HG02840 (cell line): ENCODE measurements at regions not wholly inside any gene's neighbourhood (a gene's known extent, or its start where the extent isn't known, plus 50 kb on each side); places are given as distances from the start of the nearest gene placed in this dataset.
"Not testable (repeated sequence)": the region's sequence is repeated elsewhere in the genome, so short reads cannot be mapped to it uniquely, and the experiment has no call there.

Experiments used
- ATAC-seq: cut with Tn5 transposase; IDR thresholded peaks from one replicate; pipeline ENCODE4 v1.9.1; 2021; ENCODE audit warnings: mild to moderate bottlenecking, moderate library complexity, moderate number of reproducible peaks; ENCODE audit not compliant: unreplicated experiment, low FRiP score

DNA sequence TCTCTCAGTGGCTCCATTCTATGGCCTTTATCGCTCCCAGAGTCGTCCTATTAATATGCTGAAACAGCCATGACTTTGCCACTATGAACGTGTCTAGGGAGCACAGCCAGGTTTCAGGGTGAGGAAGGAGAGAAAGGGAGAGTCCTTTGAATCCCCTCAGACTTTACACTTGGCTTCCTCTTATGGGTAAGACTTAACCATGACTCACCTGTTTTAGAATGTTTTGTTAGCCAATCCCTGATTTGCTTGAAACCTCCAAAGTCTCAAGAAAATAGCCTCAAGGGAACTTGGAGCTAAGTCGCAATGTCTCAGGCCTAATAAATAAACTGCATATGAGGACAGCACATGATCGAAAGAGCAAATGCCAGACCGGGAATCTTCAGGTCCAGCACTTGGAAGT lies 131.2 kb upstream of the RCN1 start:
- no peak for ATAC-seq

DNA sequence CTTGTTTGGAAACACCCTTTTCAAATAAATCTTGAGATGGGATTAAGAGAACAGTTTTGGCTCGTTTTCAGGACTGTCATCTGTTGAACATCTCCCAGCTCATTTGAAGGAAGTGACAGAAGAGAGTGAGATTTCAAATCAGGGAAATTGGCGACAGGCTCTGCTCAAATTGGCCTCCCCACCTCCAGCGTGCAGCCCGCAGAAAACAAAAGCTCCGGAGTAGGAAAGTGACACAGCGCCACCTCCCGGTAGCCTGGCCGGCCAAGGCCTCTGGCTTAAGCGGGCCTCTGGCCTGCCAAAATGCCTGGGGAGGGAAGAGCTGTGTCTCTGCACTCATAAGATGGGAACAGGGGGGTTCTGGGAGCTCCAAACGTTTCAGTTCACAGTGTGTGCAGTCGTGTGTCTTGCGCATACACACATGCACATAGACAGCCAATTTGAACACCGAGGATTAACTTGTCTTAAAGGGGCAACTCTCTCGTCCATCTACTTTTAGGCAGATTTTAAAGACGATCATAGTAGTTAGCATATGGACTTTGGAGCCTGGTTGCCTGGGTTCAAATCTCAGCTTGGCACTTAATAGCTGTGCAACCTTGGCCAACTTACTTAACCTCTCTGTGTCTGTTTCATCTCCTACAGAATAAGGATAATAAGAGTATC lies 132.7 kb upstream of the RCN1 start:
- no peak for ATAC-seq

DNA sequence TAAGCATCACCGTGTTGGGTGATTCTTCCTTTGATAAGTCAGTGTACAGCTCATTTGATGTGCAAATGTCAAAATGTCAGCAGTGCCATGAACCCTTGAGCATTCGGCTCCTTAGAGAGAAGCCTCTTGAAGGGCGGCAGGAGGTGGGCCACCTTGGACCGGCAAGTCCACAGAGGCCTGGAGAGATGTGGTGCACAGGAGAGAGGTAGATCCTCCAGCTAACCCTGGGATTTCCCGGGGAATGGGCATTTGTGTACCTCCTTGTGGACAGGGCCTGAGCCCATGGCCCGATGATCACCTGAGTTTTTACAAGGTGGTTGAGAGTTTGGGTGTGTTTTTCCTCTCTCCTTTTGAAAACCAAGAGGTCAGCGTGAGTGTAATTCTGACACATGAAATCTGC lies 133.2 kb upstream of the RCN1 start:
- no peak for ATAC-seq

DNA sequence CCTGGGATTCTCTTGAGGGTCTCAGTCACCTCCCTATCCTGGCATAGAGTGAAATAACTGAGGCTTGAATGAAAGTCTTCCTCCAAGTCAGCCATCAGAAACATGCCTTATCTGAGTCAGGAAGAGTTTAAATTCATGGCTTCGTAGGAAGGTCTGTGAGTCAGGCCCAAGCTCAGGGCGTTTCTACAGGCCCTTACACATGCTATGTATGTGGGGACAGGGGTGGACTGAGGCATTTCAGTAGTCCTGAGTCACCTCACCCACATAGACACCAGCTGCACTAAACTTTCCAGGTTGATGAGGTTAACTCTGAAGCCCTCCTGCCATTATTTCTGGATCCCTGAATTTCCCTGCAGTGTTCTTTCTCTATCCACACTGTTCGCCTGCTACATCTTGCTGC lies 134.6 kb upstream of the RCN1 start:
- ATAC-seq = no peak

DNA sequence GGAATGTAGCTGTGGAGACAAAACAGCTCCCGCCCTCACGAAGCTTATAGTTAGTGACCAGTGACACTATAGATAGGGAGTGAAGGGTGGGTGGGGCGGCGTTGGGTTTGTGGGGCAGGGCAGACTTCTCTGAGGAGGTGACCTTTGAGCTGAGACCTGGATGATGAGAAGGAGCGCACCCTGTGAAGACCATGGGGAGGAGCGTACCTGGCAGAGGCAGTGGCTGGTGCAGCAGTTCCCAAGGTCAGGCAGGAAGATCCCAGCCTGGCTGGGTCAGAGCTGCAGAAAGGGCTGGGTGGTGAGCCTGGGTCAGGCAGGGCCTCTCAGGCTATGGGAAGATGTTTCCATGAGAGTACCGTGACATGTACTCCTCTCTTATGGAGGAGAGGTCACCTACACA lies 135.0 kb upstream of the RCN1 start:
- ATAC-seq = no peak

DNA sequence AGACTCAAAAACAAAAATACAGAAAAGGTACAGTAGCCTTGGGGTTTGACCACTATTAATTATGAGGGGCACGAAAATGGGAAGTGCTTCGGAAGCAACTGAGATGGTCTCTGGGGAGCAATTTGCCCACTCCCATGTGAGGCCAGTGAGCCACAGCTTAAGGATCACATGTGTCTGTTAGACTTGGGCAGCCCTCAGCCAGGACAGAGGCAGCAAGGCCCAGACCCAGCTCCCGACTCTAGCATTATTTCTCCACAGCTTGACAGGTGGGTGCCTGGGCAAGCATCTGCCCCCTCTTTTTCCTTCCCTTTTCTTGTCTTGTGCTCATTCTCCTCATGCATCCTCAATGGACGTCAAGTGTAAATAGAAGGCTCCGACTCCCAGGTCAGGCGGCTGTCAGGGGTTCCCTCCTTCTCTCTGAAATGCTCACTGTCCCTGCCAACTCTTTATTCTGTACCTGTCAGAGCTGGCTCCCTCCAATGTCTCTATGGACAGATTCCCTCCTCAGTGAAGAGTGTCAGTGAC lies 137.0 kb upstream of the RCN1 start:
- ATAC-seq = no peak

DNA sequence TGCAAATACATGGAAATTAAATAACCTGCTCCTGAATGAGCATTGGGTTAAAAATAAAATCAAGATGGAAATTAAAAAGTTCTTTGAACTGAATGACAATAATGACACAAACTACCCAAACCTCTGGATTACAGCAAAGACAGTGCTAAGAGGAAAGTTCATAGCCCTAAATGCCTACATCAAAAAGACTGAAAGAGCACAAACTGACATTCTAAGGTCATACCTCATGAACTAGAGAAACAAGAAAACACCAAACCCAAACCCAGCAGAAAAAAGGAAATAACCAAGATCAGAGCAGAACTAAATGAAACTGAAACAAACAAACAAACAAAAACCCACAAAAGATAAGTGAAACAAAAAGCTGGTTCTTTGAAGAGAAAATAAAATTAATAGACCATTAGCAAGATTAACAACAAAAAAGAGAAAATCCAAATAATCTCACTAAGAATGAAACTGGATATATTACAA lies 138.6 kb upstream of the PAX6 start:
- ATAC-seq = not testable (repeated sequence)

DNA sequence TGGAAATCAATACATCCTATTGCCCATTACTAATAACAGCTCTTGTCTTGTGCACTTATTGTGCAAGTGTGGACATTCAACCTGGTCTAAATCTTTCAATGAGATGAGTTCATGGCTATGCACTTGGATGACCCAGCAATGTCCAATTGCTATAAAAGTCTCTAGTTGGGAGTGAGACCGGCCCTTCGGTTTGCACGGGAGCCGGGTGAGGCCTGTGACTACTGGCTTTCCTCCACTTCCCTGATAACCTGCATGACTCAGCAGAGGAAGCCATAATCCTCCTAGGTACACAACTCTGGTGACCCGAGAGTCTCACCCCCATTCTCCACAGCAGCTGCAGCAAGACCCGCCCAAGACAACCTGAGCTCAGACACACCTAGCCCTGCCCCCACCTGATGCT lies 135.9 kb upstream of the PAX6 start:
- ATAC-seq = no peak

DNA sequence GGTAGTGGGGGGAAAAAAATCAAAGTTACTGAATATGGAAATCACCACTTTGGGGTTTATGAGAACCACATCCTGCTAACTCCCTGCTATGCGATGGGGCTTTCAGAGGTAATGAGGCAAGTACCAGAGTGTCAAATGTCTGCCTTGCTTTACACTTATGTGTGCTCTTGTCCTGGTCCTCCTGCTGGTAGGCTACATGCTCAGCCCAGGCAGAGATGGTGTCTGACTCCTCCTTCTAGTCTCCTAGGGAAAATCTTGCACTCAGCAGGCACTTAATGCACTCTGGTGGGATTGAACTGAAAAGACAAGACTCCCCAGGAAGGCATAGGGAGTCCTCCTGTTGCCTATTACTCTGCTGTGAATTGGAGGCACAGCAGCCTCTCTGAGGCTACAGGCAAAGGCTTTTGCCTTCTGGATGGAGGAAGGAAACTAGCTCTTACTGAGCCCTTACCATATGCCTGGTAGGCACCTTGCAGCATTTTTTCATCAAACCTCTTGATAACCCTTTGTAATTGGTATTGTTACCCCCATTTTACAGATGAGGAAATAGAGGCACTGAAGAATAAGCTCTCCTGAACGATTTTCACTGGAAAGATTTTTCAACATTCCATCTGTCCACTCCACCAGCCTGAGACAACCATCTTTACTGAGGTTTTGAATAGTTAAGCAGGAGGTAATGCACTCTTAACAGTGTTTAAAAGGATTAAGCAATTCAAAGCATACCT lies 132.1 kb upstream of the PAX6 start:
- peak; percentile 97 for ATAC-seq

DNA sequence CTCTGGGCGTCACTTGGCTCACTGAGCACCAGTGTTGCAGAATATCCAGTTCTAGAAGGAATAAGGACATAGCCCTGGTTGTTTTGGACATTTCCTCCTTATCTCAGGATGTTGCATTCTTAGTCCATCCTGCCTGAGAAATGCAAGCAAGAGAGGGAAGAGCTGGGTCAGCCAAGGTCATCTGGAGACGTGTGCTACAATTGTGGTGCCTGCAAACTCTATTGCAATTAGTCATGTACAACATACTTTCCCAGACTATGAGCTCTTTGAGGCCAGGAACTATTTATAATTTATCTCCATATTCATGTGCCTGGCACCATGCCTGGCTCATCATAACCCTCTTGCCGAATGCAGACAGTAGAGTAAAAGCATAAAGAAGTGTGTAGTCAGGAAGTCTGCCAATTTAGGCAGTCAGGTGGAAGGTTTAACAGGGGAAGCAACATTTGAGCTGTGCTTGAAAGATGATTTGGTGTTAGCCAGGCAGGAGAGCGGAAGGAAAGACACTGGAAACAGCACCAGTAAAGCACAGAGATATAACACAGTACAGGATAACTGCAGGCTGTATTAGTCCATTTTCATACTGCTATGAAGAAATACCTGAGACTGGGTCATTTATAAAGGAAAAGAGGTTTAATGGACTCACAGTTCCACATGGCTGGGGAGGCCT lies 129.4 kb upstream of the PAX6 start:
- ATAC-seq = no peak

DNA sequence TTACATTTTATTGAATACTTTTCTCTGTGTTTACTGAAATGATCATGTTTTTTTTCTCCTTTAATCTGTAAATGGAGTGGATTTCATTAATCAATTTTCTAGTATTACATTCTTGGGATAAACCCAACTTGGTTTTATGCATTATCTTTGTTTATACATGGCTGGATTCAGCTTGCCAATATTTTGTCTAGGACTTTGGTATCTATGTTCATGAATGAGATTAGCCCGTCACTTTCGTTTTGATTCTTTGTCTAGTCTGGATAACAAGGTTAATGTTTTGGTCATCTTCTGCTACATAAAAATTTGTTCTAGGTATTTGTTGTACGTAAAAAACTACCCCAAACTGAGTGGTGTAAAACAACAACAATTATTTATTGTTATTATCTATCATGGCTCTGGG lies 127.9 kb upstream of the PAX6 start:
- no peak for ATAC-seq

DNA sequence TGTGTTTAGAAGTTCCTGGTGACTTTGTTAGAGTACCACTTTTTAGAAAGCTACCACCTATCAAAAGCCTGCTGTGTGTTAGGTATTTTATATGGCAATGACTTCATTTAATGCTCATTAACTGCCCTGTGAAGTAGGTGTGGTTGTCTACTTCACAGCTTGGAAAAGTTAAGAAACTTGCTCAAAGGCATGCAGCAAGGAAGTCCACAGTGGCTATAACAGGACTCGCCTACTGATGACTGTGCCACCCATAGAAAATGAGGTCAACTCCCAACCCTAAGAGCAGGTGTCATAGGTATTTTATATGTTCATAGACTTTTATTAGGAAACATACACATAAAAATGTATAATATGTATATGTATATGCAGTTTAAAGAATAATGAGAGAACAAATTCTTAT lies 125.2 kb upstream of the PAX6 start:
- no peak for ATAC-seq

DNA sequence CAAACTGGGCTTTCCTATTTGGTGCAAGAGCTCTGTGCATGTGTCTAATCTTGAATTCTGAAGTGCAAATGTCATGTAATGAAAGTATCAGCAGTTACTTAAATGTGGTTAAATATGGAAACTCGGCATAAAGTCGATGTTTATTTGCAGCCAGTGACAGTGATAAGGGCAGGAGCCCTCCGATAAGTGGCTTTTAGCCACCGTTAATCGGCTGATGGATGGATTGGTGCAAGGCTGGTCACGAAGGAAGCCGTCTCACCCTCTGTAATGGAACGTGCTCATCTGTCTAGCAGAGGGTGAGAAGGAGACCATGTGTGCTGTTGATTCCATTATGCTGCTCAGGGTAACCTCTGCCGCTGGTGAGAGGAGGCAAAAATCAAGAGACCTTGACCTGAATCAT lies 121.8 kb upstream of the PAX6 start:
- no peak for ATAC-seq

DNA sequence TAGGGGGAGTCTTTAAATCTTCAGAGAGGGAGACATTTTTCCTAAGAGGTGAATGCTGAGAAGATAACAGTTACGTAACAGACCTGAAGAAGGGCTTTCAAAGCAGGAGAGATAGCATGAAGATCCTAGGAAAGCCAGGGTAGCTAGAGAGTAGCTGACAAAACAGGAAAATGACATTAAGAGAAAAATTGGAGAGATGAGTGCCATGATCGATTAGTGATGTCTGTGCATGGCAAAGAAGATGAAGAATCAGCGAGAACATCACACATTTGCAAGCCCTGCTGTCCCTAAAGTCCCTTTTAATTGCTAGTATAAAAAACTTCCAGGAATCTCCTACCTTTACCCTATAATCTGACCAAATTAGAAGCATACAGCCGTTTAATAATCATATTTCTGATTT lies 116.9 kb upstream of the PAX6 start:
- no peak for ATAC-seq

DNA sequence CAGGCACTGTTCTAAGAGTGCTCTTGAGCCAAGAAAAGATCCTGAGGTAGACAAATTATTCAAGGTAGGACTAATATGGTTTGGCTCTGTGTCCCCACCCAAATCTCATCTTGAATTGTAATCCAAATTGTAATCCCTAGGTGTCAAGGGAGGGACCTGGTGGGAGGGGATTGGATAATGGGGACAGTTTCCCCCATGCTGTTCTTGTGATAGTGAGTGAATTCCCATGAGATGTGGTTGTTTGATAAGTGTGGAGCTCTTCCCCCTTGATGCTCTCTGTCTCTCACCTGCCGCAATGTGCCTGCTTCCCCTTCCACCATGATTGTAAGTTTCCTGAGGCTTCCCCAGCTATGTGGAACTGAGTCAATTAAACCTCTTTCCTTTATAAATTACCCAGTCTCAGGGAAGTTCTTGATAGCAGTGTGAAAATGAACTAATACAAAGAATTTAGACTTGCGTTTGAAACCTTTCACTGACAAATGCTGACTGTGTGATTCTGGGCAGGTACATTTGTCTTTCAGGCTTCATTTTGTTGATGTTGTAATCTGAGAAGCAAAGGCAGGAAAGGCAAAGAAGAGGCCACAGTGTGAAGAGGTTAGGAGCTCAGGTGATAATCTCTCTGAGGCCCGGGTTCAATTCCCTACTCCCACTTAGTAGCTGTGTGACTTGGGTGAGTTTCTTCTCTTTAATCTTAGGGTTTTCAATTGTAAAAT lies 115.8 kb upstream of the PAX6 start:
- no peak for ATAC-seq

DNA sequence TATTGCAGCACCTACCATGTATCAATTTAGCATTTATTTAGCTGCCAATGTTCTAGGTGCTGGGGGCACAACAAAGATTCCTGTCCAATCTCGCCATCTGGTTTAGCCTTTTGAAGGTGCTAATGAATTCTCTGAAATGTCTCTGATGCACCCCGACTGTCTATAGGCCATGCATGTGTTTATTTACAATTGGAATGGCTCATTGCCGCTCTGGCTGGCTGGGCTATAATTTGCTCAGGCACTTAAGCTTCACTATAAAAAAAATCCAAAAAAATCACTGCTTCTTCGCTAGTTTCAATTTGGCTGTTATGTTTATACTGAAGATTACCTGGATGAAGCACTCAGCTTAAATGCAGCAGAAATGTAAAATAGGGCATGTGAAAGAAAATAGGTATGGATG lies 115.0 kb upstream of the PAX6 start:
- no peak for ATAC-seq

DNA sequence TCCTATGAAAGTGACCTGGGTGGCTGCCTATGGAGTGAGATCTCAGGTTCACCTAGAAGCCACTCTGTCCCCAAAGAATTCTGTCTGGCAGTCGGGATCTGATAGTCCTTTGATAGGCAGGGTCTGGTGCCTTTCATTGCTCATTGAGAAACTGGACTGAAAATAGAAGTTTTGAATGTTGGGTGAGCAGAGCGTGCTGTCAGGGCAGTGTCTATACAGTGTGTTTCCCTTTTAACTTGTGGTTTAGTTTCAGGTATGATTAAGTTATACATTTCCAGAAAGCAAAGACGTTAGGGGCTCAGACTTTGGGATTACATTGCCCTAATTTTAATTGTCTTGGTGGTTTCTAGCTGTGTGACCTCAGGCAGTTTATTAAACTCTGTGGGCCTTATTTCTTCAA lies 111.3 kb upstream of the PAX6 start:
- no peak for ATAC-seq

DNA sequence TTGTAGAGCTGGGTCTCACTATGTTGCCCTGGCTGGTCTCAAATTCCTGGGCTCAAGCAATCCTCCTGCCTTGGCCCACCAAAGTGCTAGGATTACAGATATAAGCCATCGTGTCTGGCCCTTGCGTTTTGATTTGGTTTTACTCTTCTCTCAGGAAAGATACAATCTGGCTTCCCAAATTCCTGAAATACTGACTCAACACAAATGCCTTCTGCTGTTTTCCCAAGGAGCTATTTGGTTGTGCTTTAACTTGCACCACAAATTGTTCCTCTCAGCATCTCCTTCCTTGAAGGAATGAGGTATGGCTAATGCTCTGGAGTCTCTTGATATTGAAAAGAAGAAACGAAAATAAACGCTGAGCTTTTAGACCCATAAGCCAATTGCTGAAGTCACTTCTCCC lies 110.0 kb upstream of the PAX6 start:
- no peak for ATAC-seq

DNA sequence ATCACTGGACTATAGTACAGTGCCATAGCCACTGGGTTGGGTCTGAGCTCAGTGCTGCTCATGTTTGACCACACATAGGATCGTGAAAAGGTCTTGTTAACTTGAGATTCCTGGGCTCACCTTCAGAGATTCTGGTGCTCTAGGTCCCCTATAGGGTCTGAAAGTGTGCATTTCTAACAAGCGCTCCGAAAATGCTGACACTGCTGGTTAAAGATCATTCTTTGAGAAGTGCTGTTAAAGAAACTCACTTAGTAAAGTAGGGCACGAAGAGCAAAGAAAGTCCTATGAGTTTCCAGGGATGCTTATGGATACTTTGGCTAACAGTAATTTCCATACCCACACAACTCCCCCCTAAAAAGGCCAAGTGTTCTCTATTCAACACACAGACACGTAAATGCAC lies 108.1 kb upstream of the PAX6 start:
- no peak for ATAC-seq

DNA sequence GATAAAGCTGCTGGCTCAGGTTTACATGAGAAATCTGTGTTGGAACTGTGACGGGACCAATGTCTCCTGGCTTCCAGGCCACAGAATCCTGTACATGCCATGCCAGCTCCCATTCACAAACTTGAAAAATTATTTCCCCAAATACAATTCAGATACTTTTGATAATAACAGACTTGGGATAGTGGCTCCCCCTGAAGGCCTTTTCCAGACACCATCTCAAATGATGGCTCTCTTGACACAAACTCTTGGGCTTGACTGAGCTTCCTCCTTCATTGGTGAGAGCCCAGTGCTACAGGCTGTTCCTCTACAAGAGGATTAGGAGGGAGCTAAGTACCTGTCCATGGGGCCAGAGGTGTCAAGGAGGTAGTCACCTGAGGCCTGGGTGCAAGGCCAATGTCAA lies 104.7 kb upstream of the PAX6 start:
- no peak for ATAC-seq

DNA sequence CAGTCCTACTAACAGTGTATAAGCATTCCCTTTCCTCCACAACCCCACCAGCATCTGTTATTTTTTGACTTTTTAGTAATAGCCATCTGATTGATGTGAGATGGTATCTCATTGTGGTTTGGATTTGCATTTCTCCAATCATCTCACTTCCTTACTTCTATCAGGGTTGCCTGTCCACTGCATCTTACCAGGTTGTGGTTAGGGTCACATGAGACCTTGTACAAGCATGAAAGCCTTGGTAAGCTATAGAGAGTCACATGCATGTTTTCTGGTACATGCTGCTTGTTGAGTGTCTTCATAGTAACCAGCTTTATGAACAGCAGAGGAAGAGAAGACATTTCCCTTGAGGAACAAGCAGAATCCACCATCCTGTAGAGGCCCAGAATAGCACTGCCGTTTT lies 102.9 kb upstream of the PAX6 start:
- ATAC-seq = no peak
